SK-N-SH (cell line): ENCODE measurements at regions not wholly inside any gene's neighbourhood (a gene's known extent, or its start where the extent isn't known, plus 50 kb on each side); places are given as distances from the start of the nearest gene placed in this dataset.

Experiments
- CTCF ChIA-PET: fragments of 300-600, 350-600 bp; formaldehyde crosslinking; extraction: SDS; loops from one replicate; lab custom pipeline; 2021; lab: Yijun Ruan, JAX
- POLR2A ChIA-PET: fragments of 350-600 bp; sonication (Branson Sonifier 250); formaldehyde crosslinking; extraction: SDS; loops from one replicate; lab custom pipeline; 2020; ENCODE audit warnings: antibody characterized with exemption, inconsistent platforms; lab: Yijun Ruan, JAX
- DNase-seq: peaks from one replicate; pipeline ENCODE4 v3.0.0; 2012
- H2AFZ ChIP-seq: fragments of 200-600 bp; sonication (generic); 2 replicates; pipeline ENCODE4 v1.8.1; 2016; ENCODE audit warnings: antibody characterized with exemption, mild to moderate bottlenecking, low read depth
- H3F3A ChIP-seq: fragments of 200-600 bp; sonication (generic); replicated peaks from 2 replicates; pipeline ENCODE3; 2016; ENCODE audit warnings: antibody characterized with exemption, mild to moderate bottlenecking; ENCODE audit not compliant: insufficient read depth
- H3K27ac ChIP-seq, 2 experiments: fragments of 200-500 bp in 1 of 2; fragments of 200-600 bp in 1 of 2; sonication (Bioruptor generic) in 1 of 2; sonication (generic), shearing (Covaris generic) in 1 of 2; 2 replicates each; pipeline versions ENCODE4 v1.5.1 to v1.6.1; 2014 to 2016; ENCODE audit warnings: low read depth in 2 of 2, inconsistent platforms in 1 of 2, low read length in 1 of 2, mild to moderate bottlenecking in 1 of 2, mixed read lengths in 1 of 2
- H3K27me3 ChIP-seq: fragments of 200-600 bp; sonication (generic), shearing (Covaris generic); 2 replicates; pipeline ENCODE4 v1.6.1; 2016; ENCODE audit warnings: mixed run types; ENCODE audit not compliant: insufficient read depth
- H3K36me3 ChIP-seq, 2 experiments: fragments of 200-500 bp in 1 of 2; fragments of 200-600 bp in 1 of 2; sonication (Bioruptor generic) in 1 of 2; sonication (generic) in 1 of 2; replicated peaks in 1 of 2; 2 replicates each; pipeline versions ENCODE3 to v1.5.1; 2014 to 2016; ENCODE audit warnings: low read length in 1 of 2, mild to moderate bottlenecking in 1 of 2; ENCODE audit not compliant: insufficient read depth in 2 of 2, control insufficient read depth in 1 of 2
- H3K4me1 ChIP-seq, 2 experiments: fragments of 200-500 bp in 1 of 2; fragments of 200-600 bp in 1 of 2; sonication (Bioruptor generic) in 1 of 2; sonication (generic), shearing (Covaris generic) in 1 of 2; 2 replicates each; pipeline versions ENCODE4 v1.5.1 to v1.6.1; 2014 to 2016; ENCODE audit warnings: low read depth in 1 of 2, low read length in 1 of 2, mixed run types in 1 of 2; ENCODE audit not compliant: insufficient read depth in 2 of 2, control insufficient read depth in 1 of 2
- H3K4me2 ChIP-seq: fragments of 200-600 bp; sonication (generic), shearing (Covaris generic); 2 replicates; pipeline ENCODE4 v1.6.1; 2017; ENCODE audit warnings: mixed run types
- H3K4me3 ChIP-seq, 2 experiments: fragments of 200-500 bp in 1 of 2; fragments of 200-600 bp in 1 of 2; sonication (Bioruptor generic) in 1 of 2; sonication (generic), shearing (Covaris generic) in 1 of 2; 2 replicates each; pipeline versions ENCODE4 v1.5.1 to v1.8.1; 2014 to 2016; ENCODE audit warnings: low read depth in 2 of 2, inconsistent platforms in 1 of 2, low read length in 1 of 2, mild to moderate bottlenecking in 1 of 2, mixed read lengths in 1 of 2, moderate library complexity in 1 of 2
- H3K79me2 ChIP-seq: fragments of 200-600 bp; sonication (generic); 2 replicates; pipeline ENCODE4 v1.8.1; 2017; ENCODE audit warnings: mild to moderate bottlenecking; ENCODE audit not compliant: insufficient read depth
- H3K9ac ChIP-seq: fragments of 200-600 bp; sonication (generic); 2 replicates; pipeline ENCODE4 v1.6.1; 2017; ENCODE audit warnings: mixed run types
- H3K9me2 ChIP-seq: fragments of 200-600 bp; sonication (generic); 2 replicates; pipeline ENCODE4 v1.6.1; 2017; ENCODE audit warnings: mixed run types
- H3K9me3 ChIP-seq: fragments of 200-600 bp; sonication (generic); 2 replicates; pipeline ENCODE4 v1.6.1; 2017; ENCODE audit warnings: mixed run types, mild to moderate bottlenecking, moderate library complexity
- H4K20me1 ChIP-seq: fragments of 200-600 bp; sonication (generic); 2 replicates; pipeline ENCODE4 v1.6.1; 2017; ENCODE audit warnings: mild to moderate bottlenecking, mixed run types; ENCODE audit not compliant: insufficient read depth
- FOXJ3 ChIP-seq: sonication (generic); formaldehyde crosslinking; IDR thresholded peaks from 2 replicates; pipeline ENCODE4 v1.5.1; 2020; ENCODE audit warnings: mild to moderate bottlenecking, missing genetic modification reagents
- GABPA ChIP-seq: IDR thresholded peaks from 2 replicates; pipeline ENCODE4 v1.4.0; 2012; ENCODE audit warnings: low read depth, mild to moderate bottlenecking
- GATA2 ChIP-seq: sonication (generic); formaldehyde crosslinking; IDR thresholded peaks from 2 replicates; pipeline ENCODE4 v1.5.0; 2020; ENCODE audit warnings: mild to moderate bottlenecking, missing genetic modification reagents
- RAD21 ChIP-seq: IDR thresholded peaks from 2 replicates; pipeline ENCODE4 v1.6.1; 2012; ENCODE audit warnings: mild to moderate bottlenecking, low read length
- REST ChIP-seq: IDR thresholded peaks from 2 replicates; pipeline ENCODE4 v1.6.1; 2012; ENCODE audit warnings: mild to moderate bottlenecking, low read depth, low read length, moderate library complexity
- TAF1 ChIP-seq: IDR thresholded peaks from 2 replicates; pipeline ENCODE4 v1.6.1; 2012; ENCODE audit warnings: low read depth, mild to moderate bottlenecking, low read length, moderate library complexity, borderline replicate concordance
- USF2 ChIP-seq: fragments of 150-350 bp; IDR thresholded peaks from 2 replicates; pipeline ENCODE4 v1.6.1; 2017; ENCODE audit warnings: antibody characterized with exemption, low read length, low read depth, borderline replicate concordance
- WGBS: methylation state at CpG from one replicate; pipeline ENCODE4 v1.1.6; 2017; ENCODE audit warnings: low lambda C conversion rate; 5-methylcytosine and 5-hydroxymethylcytosine counted together
- TF ChIP-seq, protein P1 (sequence below): fragments of 200-600 bp; sonication (generic); IDR thresholded peaks from 2 replicates; pipeline ENCODE4 v1.6.1; 2017; ENCODE audit warnings: antibody characterized with exemption, mild to moderate bottlenecking, moderate library complexity

DNA sequence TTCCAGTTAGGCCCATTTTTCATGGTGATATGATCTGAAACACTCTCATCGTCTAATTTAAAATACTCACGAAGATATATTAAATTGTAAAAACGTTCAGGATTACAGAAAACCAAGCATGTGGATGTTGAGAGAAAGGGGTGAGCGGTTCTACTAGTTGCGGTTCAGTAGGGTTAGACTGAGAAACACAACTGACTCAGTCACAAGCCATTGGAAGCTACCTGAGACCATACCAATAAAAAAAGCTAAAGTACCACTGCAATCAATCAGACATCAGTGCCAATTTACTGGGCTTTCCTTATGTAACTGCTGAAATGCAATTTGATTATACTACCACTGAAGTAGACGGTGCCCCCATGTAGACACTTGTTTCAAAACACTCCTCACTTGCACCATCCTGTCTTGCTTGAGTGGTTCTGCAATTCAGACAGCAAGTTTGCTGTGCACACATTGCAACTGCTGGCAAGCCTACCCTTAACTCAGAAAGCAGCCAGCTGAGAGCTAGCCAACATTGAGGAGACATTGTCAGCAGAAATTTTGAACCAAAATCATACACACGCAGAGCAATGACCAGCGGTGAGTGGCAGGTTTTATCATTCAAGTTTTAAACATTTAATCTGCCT is 368.7 kb upstream of the ARHGEF26 start:
- Histone ChIP-seq H3K36me3 (no peaks in the 10 kb centered on the region), H3K9me2 (no peaks in the 10 kb centered on the region), H3K27me3 (no peaks in the 10 kb centered on the region), H3F3A (peaks cover 4% of the 10 kb centered on the region), H4K20me1 (no peaks in the 10 kb centered on the region), H3K4me2 (no peak overlapping the region), H3K9me3 (no peaks in the 10 kb centered on the region), H3K9ac (no peak overlapping the region), H2AFZ (no peak overlapping the region), H3K79me2 (no peaks in the 10 kb centered on the region), H3K4me1 (no peaks in the 10 kb centered on the region; a peak in 1 of 4 replicates), H3K27ac (no peak overlapping the region), H3K4me3 (no peak overlapping the region)
- DNase-seq: no peak
- 40% methylated on average over 8 of the region's 8 CpGs for WGBS
- CTCF ChIA-PET: interaction anchor here (1.4 kb wide), 1 partner anchor 12 kb away, joined by 4 read pairs; no protein-coding TSS in a partner anchor
- TF ChIP-seq, protein P1, sequence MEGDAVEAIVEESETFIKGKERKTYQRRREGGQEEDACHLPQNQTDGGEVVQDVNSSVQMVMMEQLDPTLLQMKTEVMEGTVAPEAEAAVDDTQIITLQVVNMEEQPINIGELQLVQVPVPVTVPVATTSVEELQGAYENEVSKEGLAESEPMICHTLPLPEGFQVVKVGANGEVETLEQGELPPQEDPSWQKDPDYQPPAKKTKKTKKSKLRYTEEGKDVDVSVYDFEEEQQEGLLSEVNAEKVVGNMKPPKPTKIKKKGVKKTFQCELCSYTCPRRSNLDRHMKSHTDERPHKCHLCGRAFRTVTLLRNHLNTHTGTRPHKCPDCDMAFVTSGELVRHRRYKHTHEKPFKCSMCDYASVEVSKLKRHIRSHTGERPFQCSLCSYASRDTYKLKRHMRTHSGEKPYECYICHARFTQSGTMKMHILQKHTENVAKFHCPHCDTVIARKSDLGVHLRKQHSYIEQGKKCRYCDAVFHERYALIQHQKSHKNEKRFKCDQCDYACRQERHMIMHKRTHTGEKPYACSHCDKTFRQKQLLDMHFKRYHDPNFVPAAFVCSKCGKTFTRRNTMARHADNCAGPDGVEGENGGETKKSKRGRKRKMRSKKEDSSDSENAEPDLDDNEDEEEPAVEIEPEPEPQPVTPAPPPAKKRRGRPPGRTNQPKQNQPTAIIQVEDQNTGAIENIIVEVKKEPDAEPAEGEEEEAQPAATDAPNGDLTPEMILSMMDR: no peak
- no peak for TF ChIP-seq GATA2 (CRISPR knock-in tag)
- no peak for TF ChIP-seq FOXJ3 (CRISPR knock-in tag)
- no peak for TF ChIP-seq GABPA
- no peak for TF ChIP-seq REST
- no peak for TF ChIP-seq TAF1
- no peak for TF ChIP-seq RAD21
- POLR2A ChIA-PET: no interaction called here

DNA sequence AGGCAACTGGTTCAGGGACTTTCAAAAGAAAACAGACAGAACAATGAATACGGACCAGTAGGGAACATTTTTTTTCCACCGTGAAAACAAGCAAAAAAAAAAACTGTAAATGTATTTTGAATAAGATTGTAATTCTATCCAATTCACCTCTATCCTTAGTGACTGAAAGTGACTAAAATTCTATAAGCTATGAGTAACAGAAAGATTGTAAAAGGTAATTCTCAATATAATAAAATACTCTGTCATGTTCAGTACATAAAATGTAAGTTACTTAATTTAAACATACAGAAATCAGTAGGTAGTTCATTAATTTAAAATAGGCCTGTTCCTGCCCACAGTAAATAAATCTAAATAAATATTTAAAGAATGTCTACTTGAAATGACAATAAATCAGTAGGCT is 368.2 kb upstream of the ARHGEF26 start:
- no peak for TF ChIP-seq USF2
- ChIA-PET CTCF (interaction anchor here (1.4 kb wide), 1 partner anchor 13 kb away, joined by 4 read pairs; no protein-coding TSS in a partner anchor), POLR2A (no interaction called here)

More for the DNA sequence above, 368.2 kb upstream of the ARHGEF26 start:
- H3F3A ChIP-seq: peaks cover 4% of the 10 kb centered on the region
- DNase-seq: no peak
- no peaks in the 10 kb centered on the region for H3K36me3 ChIP-seq
- no peaks in the 10 kb centered on the region for H3K27me3 ChIP-seq
- no peak overlapping the region for H3K4me3 ChIP-seq
- no peaks in the 10 kb centered on the region for H4K20me1 ChIP-seq
- H3K79me2 ChIP-seq: no peaks in the 10 kb centered on the region
- no peak overlapping the region for H3K4me2 ChIP-seq
- no peaks in the 10 kb centered on the region for H3K9me2 ChIP-seq
- no peak overlapping the region for H2AFZ ChIP-seq
- no peak overlapping the region for H3K9ac ChIP-seq
- H3K27ac ChIP-seq: no peak overlapping the region
- H3K9me3 ChIP-seq: no peaks in the 10 kb centered on the region
- H3K4me1 ChIP-seq: no peaks in the 10 kb centered on the region; a peak in 1 of 4 replicates
- WGBS: 33% methylated on average over 2 of the region's 2 CpGs
